HepG2 (cell line): ENCODE measurements at regions not wholly inside any gene's neighbourhood (a gene's known extent, or its start where the extent isn't known, plus 50 kb on each side); places are given as distances from the start of the nearest gene placed in this dataset.

ENCODE experiments used
- NFYB ChIP-seq: sonication (generic); formaldehyde crosslinking; IDR thresholded peaks from 2 replicates; pipeline ENCODE4 v1.4.0; 2020; ENCODE audit warnings: missing genetic modification reagents
- RAD21 ChIP-seq: fragments of 450-650 bp; formaldehyde crosslinking; IDR thresholded peaks from 2 replicates; pipeline ENCODE4 v1.5.0; 2020; ENCODE audit warnings: mild to moderate bottlenecking
- ZIK1 ChIP-seq: sonication (generic); formaldehyde crosslinking; IDR thresholded peaks from 2 replicates; pipeline ENCODE4 v1.5.0; 2020; ENCODE audit warnings: mild to moderate bottlenecking, low read depth, missing genetic modification reagents, borderline replicate concordance
- ZNF274 ChIP-seq: sonication (generic); formaldehyde crosslinking; IDR thresholded peaks from 2 replicates; pipeline ENCODE4 v1.5.1; 2020; ENCODE audit warnings: mild to moderate bottlenecking, missing genetic modification reagents

DNA sequence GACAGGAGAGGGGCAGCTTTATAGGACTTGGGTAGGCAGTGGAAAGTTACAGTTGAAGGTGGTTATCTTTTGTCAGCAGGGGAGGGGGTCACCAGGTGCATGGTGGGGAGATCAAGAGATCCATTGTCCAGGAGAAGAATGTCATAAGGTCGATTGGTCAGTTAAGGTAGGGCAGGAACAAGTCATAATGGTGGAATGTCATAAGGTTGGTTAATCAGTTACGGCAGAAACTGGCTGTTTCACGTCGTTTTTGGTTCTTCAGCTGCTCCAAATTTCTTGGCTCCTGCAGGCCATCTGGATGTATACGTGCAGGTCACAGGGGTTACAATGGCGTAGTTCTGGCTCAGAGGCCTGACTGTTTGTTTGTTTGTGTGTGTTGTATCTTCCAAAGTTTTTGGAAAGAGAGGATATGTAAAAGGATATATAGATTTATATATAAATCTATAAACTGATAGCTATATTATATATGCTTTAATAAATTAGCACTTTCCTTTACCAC, 565.1 kb downstream of the ZNF385D start:
- TF ChIP-seq ZIK1 (CRISPR knock-in tag), result no peak
- no peak for TF ChIP-seq ZNF274 (CRISPR knock-in tag)
- TF ChIP-seq RAD21 (CRISPR knock-in tag), result no peak
- no peak for TF ChIP-seq NFYB (CRISPR knock-in tag)
